ENCODE measurements at regions not wholly inside any gene's neighbourhood (a gene's known extent, or its start where the extent isn't known, plus 50 kb on each side); places are given as distances from the start of the nearest gene placed in this dataset.

- DNase-seq (ENCODE audit: low read depth, low spot score) (no peak), ATAC-seq (no peak)
- CTCF ChIA-PET, result no interaction called here
- RAD21 ChIA-PET (ENCODE audit: low non-redundant PET in 1 of 2, low total read pairs in 2 of 2, uncharacterized antibody in 2 of 2, unreplicated experiment in 2 of 2), result no interaction called here
- Histone ChIP-seq H4K20me1 (ENCODE audit: insufficient read depth) (no peaks in the 10 kb centered on the region), H3K4me2 (ENCODE audit: low read length) (no peak overlapping the region), H3K4me3 (replicated peaks in 1 of 2; ENCODE audit: low read depth in 1 of 2, low read length in 2 of 2) (no peak overlapping the region), H2AFZ (ENCODE audit: low read depth, low read length, poor library complexity, severe bottlenecking) (no peak overlapping the region), H3K4me1 (ENCODE audit: control insufficient read depth in 1 of 2, insufficient read depth in 2 of 2, low read length in 2 of 2) (peaks cover 0 to 21% of the 10 kb centered on the region in 2 experiments; a peak in 2 of 4 replicates), H3K9me3 (ENCODE audit: control insufficient read depth in 1 of 2, insufficient read depth in 1 of 2, low read depth in 1 of 2, low read length in 2 of 2) (no peaks in the 10 kb centered on the region), H3K79me2 (ENCODE audit: insufficient read depth, low read length) (no peaks in the 10 kb centered on the region), H3K36me3 (ENCODE audit: control insufficient read depth in 1 of 2, insufficient read depth in 2 of 2, low read length in 2 of 2) (no peaks in the 10 kb centered on the region), H3K27me3 (ENCODE audit: insufficient read depth, low read length) (no peaks in the 10 kb centered on the region), H3K9me2 (ENCODE audit: insufficient read depth) (no peaks in the 10 kb centered on the region), H3K27ac (ENCODE audit: low read depth, low read length) (no peak overlapping the region), H3K9ac (ENCODE audit: low read length) (no peak overlapping the region)
- POLR2A ChIA-PET, result no interaction called here
- intact Hi-C loops (cut with micrococcal nuclease), result no loop called here
- BruUV-seq (replicated peaks), result no TSS peak
- no peak for TF ChIP-seq POLR2A (IDR thresholded peaks at IDR 0.05; ENCODE audit: borderline replicate concordance, extremely low read depth, insufficient read depth, insufficient read length)
- TF ChIP-seq, protein P1, sequence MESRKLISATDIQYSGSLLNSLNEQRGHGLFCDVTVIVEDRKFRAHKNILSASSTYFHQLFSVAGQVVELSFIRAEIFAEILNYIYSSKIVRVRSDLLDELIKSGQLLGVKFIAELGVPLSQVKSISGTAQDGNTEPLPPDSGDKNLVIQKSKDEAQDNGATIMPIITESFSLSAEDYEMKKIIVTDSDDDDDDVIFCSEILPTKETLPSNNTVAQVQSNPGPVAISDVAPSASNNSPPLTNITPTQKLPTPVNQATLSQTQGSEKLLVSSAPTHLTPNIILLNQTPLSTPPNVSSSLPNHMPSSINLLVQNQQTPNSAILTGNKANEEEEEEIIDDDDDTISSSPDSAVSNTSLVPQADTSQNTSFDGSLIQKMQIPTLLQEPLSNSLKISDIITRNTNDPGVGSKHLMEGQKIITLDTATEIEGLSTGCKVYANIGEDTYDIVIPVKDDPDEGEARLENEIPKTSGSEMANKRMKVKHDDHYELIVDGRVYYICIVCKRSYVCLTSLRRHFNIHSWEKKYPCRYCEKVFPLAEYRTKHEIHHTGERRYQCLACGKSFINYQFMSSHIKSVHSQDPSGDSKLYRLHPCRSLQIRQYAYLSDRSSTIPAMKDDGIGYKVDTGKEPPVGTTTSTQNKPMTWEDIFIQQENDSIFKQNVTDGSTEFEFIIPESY (IDR thresholded peaks at IDR 0.05; ENCODE audit: extremely low read depth, insufficient replicate concordance, low read length), result no peak
- TF ChIP-seq YY1 (IDR thresholded peaks at IDR 0.05; ENCODE audit: extremely low read depth, insufficient replicate concordance, low read depth, low read length), result no peak
- no peak for TF ChIP-seq FOSL1 (IDR thresholded peaks at IDR 0.05; ENCODE audit: low read depth)
- TF ChIP-seq CTCF (IDR thresholded peaks at IDR 0.05 in 2 of 3, conservative IDR thresholded peaks at IDR 0.05 in 1 of 3; ENCODE audit: borderline replicate concordance in 1 of 3, insufficient read depth in 1 of 3, low read depth in 2 of 3, low read length in 2 of 3), result no peak
- no peak for TF ChIP-seq EZH2phosphoT487 (IDR thresholded peaks at IDR 0.05; ENCODE audit: borderline replicate concordance)
- TF ChIP-seq POLR2AphosphoS5 (IDR thresholded peaks at IDR 0.05; ENCODE audit: low read depth, low read length), result no peak
- no peak for TF ChIP-seq ZFX (IDR thresholded peaks at IDR 0.05)
- TF ChIP-seq RAD21 (IDR thresholded peaks at IDR 0.05; ENCODE audit: low read depth), result no peak
- TF ChIP-seq, protein P2, sequence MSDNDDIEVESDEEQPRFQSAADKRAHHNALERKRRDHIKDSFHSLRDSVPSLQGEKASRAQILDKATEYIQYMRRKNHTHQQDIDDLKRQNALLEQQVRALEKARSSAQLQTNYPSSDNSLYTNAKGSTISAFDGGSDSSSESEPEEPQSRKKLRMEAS (IDR thresholded peaks at IDR 0.05), result no peak
- no peak for TF ChIP-seq TCF7L2 (IDR thresholded peaks at IDR 0.05; ENCODE audit: borderline replicate concordance, extremely low read depth, insufficient read depth, insufficient read length)
- TF ChIP-seq EGR1 (IDR thresholded peaks at IDR 0.05; ENCODE audit: low read depth), result no peak
- no peak for TF ChIP-seq REST (IDR thresholded peaks at IDR 0.05; ENCODE audit: low read depth)
- TF ChIP-seq SRF (IDR thresholded peaks at IDR 0.05; ENCODE audit: low read depth), result no peak
- TF ChIP-seq CBX3 (IDR thresholded peaks at IDR 0.05; ENCODE audit: low read depth), result no peak
- TF ChIP-seq SP1 (IDR thresholded peaks at IDR 0.05; ENCODE audit: low read depth), result no peak
- TF ChIP-seq ELF1 (IDR thresholded peaks at IDR 0.05; ENCODE audit: borderline replicate concordance, low read depth), result no peak
- no peak for TF ChIP-seq EZH2 (IDR thresholded peaks at IDR 0.05)
- no peak for TF ChIP-seq CEBPB (IDR thresholded peaks at IDR 0.05; ENCODE audit: low read depth)
These were observed 149.4 kb upstream of the PLEKHG7 start for GRCh38 chr12:92553389-92553788.

Data from HCT116 (cell line).